ENCODE measurements at regions not wholly inside any gene's neighbourhood (a gene's known extent, or its start where the extent isn't known, plus 50 kb on each side); places are given as distances from the start of the nearest gene placed in this dataset.

- TF ChIP-seq CTCF (IDR thresholded peaks at IDR 0.05) = no peak
- no peak for TF ChIP-seq POLR2A (IDR thresholded peaks at IDR 0.05)
These were observed 306.5 kb downstream of the PLOD2 start for GRCh38 chr3:145854499-145854898.

Data from lower leg skin (tissue), 3 donors.